OCI-LY1 (cell line): ENCODE measurements at regions not wholly inside any gene's neighbourhood (a gene's known extent, or its start where the extent isn't known, plus 50 kb on each side); places are given as distances from the start of the nearest gene placed in this dataset.

Source experiments
- EZH2 ChIP-seq: fragments of 200-600 bp; sonication (generic), shearing (Covaris generic); IDR thresholded peaks from 2 replicates; pipeline ENCODE4 v1.8.0; 2017; ENCODE audit warnings: borderline replicate concordance, mixed run types, mild to moderate bottlenecking, antibody characterized with exemption, low read length, moderate library complexity, mixed read lengths
- TF ChIP-seq, protein P1 (sequence below): fragments of 200-600 bp; sonication (generic), shearing (Covaris generic); IDR thresholded peaks from 2 replicates; pipeline ENCODE4 v1.5.1; 2017; ENCODE audit warnings: mild to moderate bottlenecking, antibody characterized with exemption, low read length, moderate library complexity, mixed read lengths

DNA sequence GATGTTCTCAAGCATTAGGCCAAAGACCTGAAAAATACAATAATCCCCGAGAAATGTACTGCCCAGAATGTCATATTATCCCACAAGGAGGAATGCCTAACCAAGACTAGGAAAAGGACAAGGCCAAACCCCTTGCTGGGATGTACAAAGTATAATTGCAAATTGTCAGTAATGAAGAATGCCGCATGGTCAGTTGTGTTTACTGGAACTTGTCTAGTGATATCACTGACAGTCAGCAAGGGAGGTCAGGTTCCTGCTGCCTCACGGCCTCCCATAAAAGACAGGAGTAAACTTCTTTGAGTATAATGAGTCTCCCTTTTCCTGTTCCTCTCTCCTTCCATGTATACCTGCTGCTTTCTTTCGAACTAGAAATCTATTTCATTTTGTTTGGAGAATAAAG lies 222.8 kb downstream of the RHOU start:
- TF ChIP-seq, protein P1, sequence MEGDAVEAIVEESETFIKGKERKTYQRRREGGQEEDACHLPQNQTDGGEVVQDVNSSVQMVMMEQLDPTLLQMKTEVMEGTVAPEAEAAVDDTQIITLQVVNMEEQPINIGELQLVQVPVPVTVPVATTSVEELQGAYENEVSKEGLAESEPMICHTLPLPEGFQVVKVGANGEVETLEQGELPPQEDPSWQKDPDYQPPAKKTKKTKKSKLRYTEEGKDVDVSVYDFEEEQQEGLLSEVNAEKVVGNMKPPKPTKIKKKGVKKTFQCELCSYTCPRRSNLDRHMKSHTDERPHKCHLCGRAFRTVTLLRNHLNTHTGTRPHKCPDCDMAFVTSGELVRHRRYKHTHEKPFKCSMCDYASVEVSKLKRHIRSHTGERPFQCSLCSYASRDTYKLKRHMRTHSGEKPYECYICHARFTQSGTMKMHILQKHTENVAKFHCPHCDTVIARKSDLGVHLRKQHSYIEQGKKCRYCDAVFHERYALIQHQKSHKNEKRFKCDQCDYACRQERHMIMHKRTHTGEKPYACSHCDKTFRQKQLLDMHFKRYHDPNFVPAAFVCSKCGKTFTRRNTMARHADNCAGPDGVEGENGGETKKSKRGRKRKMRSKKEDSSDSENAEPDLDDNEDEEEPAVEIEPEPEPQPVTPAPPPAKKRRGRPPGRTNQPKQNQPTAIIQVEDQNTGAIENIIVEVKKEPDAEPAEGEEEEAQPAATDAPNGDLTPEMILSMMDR, result no peak
- no peak for TF ChIP-seq EZH2
